HG02938 (cell line): ENCODE measurements at regions not wholly inside any gene's neighbourhood (a gene's known extent, or its start where the extent isn't known, plus 50 kb on each side); places are given as distances from the start of the nearest gene placed in this dataset.
"Not testable (repeated sequence)": the region's sequence is repeated elsewhere in the genome, so short reads cannot be mapped to it uniquely, and the experiment has no call there.

ENCODE experiments used
- ATAC-seq: cut with Tn5 transposase; IDR thresholded peaks from one replicate; pipeline ENCODE4 v1.9.1; 2021; ENCODE audit warnings: mild to moderate bottlenecking, moderate library complexity; ENCODE audit not compliant: unreplicated experiment

- ATAC-seq: no peak
These were observed 303.4 kb upstream of the NRXN1 start for GRCh38 chr2:51335087-51336058.

DNA sequence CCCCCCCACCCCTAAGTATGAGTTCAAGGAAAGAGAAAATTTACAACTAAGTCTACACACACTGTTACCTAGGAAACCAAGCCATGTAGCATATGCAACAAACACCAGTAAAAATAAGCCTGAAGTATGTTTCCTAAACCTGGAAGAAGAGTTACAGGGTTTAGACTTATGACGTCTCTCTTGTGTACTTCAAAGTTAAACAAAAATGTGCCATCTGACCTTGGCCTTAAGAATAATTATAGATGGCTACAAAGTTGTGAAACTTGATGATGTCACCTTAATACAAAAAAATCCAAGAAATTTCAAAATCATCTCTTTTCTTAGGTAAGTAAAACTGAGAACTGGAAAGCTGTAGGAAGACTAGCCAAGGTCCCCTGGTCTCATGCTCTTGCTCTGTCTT is 297.6 kb upstream of the NRXN1 start:
- no peak for ATAC-seq

- ATAC-seq: no peak
These were observed 292.1 kb upstream of the NRXN1 start for GRCh38 chr2:51324051-51324450.

GRCh38 chr2:51322613-51323012 is 290.7 kb upstream of the NRXN1 start:
- ATAC-seq: no peak

DNA sequence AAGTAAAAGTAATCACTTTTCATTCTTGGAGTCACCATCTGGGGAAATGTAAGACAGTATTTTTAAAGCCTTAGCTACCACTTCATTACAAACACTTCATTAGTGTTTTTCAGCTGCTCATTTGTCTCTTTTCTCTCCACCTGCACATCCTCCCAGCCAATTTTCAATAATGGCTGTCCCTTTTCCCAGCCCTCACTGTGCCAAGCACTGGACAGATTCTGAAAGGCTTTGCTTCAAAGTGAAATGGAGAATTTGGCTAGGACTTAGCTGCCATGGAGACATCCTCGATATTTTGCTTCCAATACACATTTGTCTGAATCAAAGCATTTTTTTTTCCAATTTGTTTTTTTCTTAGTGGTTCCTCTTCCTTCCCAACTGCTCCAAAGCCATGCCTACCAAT is 272.4 kb upstream of the NRXN1 start:
- no peak for ATAC-seq

GRCh38 chr2:51301381-51301780 is 269.4 kb upstream of the NRXN1 start:
- no peak for ATAC-seq

DNA sequence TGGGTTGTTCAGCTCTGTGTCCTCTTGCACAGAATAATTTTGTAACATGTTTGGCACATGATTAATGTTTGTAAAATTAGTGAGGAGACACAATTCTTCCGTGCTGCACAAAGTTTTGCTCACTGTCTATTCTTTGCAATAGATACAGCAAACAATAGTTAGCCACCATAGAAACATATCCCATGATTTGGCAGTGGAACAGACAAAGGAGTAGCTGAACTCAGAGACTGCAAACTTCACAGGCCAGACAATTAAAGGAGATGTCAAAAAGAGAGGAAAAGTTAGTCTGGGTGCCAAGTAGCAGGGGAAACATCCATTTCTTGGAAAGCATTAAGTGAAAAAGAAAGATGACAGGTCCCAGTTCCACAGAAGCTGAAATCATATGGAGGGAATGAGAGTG is 267.4 kb upstream of the NRXN1 start:
- ATAC-seq: no peak

DNA sequence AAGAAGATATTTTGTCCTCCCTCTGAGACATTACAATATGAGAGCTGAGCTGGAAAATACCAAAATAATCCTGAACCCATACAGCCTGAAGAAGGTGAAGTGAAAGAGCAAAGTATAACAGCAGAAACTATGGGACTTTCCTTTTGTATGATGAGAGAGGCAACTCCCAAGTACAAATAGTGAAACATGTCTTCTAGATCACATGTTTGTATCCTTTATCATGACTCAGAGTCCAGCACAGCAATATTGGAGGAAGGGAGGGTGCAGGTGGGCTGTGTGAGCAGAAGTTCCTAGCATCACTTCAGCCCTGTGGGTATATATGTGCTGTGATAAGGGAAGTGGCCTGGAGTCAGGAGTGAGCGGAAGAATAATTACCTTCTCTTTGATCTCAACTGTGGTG is 265.6 kb upstream of the NRXN1 start:
- ATAC-seq: no peak

DNA sequence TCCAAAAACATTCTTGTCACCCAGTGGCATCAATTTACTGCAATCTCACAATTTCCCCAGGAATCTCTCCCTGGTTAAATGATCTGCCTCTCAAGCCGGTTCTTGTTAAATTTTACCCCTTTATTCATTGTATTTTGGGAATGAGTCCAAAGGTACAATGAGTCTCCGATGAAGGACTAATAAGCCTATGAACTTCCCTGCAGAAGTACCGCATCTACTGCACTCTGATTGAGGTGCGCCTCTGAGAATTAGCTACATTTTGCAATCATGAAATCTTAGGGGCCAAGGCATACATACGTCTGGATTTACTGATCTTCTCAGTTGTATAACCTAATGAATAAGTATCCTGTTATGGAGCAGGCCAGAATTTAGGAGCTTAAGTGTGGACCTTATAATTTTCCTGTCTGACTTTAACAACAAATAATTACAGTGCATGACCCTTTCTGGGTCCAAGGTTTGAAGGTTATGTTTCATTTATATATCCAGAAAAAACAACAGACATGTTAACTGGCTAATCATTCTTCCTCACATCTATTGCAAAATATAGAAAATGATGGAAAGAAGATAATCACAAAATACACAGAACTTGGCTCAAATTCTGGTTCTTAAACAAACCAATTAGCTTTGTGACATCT is 261.8 kb upstream of the NRXN1 start:
- no peak for ATAC-seq

- ATAC-seq: no peak
These were observed 260.0 kb upstream of the NRXN1 start for GRCh38 chr2:51291762-51292551.

DNA sequence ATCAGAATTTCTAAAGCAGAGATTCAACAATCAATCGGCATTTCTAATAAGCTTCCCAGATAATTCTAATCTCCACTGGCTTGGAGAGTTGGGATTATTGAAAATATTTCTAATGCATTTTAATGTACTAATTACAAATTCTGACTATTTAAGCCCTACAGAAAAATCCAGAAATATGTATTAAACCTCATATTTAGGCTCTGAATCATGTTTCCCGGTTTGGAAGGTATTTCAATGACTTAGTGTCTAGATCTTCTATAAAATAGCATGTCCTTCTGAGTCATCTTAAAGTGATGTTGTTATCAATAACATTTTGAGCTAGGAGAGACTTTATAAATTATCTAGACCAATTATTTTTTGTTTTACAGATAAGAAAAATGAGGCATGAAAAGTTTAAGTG is 258.8 kb upstream of the NRXN1 start:
- no peak for ATAC-seq

DNA sequence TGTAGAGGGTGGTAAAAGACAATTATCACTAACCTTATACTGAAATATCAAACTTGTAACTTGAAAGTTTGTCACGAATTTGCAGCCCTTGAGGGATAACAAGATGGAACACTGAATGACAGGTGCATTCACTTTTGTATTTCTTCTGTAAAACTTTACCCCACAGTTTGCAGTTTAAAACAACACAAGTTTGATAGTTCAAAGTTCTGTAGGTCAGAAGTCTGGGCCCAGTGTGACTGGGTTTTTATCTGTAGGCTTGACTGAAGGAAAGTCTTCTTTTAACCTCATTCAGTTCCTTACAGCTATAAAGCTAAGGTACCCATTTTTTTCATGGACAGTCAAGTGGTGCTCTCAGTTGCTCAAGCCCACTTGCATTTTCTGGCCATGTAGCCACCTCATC is 257.1 kb upstream of the NRXN1 start:
- no peak for ATAC-seq

GRCh38 chr2:51268191-51268590 is 236.3 kb upstream of the NRXN1 start:
- no peak for ATAC-seq

GRCh38 chr2:51265539-51265938 is 233.6 kb upstream of the NRXN1 start:
- no peak for ATAC-seq

GRCh38 chr2:51263951-51264350 is 232.0 kb upstream of the NRXN1 start:
- no peak for ATAC-seq

DNA sequence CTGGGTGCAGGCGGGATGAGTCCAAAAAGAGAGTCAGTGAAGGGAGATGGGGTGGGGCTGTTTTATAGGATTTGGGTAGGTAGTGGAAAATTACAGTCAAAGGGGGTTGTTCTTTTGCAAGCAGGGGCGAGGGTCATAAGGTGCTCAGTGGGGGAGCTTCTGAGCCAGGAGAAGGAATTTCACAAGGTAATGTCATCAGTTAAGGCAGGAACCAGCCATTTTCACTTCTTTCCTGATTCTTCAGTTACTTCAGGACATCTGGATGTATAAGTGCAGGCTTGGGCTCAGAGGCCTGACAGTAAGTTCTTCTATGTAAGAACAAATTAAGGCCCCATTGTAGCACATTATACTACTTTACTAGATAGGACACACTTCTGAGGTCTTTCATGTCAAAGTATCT is 231.2 kb upstream of the NRXN1 start:
- not testable (repeated sequence) for ATAC-seq

GRCh38 chr2:51258301-51258700 is 226.4 kb upstream of the NRXN1 start:
- ATAC-seq: no peak

GRCh38 chr2:51256736-51257135 is 224.8 kb upstream of the NRXN1 start:
- no peak for ATAC-seq

DNA sequence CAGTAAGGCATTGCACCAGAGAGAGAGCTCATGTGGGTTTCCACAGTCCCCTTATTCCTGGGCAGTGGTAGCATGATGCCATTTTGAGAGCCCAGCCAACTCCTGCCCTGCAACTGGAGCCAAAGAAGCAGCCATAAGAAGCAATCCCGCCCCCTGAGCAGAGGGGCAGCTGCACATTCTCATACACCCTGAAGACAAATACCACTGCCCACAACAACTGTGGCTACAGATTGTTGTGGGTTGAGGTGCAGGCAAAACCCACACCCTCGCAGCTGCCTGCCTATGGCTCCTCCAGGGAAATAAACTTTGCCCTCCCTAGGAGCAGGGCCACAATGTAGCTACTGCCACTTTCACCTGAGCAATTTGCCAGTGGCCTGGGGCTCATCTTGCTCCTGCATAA is 219.4 kb upstream of the NRXN1 start:
- ATAC-seq: no peak

GRCh38 chr2:51247252-51247805 is 215.4 kb upstream of the NRXN1 start:
- ATAC-seq: no peak

GRCh38 chr2:51243892-51244535 is 212.1 kb upstream of the NRXN1 start:
- ATAC-seq: no peak
